Gastroesophageal sphincter (tissue), 3 donors: ENCODE measurements at regions not wholly inside any gene's neighbourhood (a gene's known extent, or its start where the extent isn't known, plus 50 kb on each side); places are given as distances from the start of the nearest gene placed in this dataset.

Experiments
- EP300 ChIP-seq: sonication (generic); formaldehyde crosslinking; IDR thresholded peaks from one replicate; pipeline ENCODE4 v1.6.1; 2017; ENCODE audit warnings: antibody characterized with exemption, mild to moderate bottlenecking
- POLR2A ChIP-seq, 2 donors: fragments of 450-650 bp; IDR thresholded peaks; one replicate each; pipeline ENCODE4 v1.6.1; 2017; ENCODE audit warnings: antibody characterized with exemption in 2 of 2, mild to moderate bottlenecking in 2 of 2, moderate library complexity in 1 of 2
- POLR2AphosphoS5 ChIP-seq: sonication (generic); formaldehyde crosslinking; IDR thresholded peaks from one replicate; pipeline ENCODE4 v1.6.1; 2017; ENCODE audit warnings: antibody characterized with exemption
- TF ChIP-seq, protein P1 (sequence below), 4 experiments: fragments of 200-600 bp in 2 of 4; fragments of 450-650 bp in 2 of 4; sonication (generic) in 1 of 4; IDR thresholded peaks; one replicate each; pipeline ENCODE4 v1.5.1; 2017 to 2019; ENCODE audit warnings: antibody characterized with exemption in 4 of 4, mild to moderate bottlenecking in 2 of 4, moderate library complexity in 2 of 4

DNA sequence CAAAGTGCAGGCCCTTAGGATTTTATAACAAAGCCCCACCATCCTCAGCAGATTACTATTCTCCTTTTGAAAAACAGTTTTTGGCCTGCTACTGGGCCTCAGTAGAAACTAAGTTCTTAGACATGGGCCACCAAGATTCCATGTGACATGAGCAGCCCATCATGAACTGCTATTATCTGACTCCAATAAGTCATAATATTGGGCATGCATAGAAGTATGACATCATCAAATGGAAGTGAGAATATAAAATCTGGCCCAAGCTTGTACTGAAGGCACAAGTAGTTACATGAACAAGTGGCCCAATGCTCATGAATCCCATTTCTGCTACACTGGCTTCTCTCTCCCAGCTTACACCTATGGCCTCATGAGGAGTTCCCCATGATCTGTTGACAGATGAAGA, 404.8 kb downstream of the EPHA5 start:
- TF ChIP-seq, protein P1, sequence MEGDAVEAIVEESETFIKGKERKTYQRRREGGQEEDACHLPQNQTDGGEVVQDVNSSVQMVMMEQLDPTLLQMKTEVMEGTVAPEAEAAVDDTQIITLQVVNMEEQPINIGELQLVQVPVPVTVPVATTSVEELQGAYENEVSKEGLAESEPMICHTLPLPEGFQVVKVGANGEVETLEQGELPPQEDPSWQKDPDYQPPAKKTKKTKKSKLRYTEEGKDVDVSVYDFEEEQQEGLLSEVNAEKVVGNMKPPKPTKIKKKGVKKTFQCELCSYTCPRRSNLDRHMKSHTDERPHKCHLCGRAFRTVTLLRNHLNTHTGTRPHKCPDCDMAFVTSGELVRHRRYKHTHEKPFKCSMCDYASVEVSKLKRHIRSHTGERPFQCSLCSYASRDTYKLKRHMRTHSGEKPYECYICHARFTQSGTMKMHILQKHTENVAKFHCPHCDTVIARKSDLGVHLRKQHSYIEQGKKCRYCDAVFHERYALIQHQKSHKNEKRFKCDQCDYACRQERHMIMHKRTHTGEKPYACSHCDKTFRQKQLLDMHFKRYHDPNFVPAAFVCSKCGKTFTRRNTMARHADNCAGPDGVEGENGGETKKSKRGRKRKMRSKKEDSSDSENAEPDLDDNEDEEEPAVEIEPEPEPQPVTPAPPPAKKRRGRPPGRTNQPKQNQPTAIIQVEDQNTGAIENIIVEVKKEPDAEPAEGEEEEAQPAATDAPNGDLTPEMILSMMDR (IDR thresholded peaks at IDR 0.05), result no peak
- TF ChIP-seq POLR2AphosphoS5 (no peak), POLR2A (IDR thresholded peaks at IDR 0.05) (no peak), EP300 (no peak)
